Fibroblast of skin of back (primary cell): ENCODE measurements at regions not wholly inside any gene's neighbourhood (a gene's known extent, or its start where the extent isn't known, plus 50 kb on each side); places are given as distances from the start of the nearest gene placed in this dataset.

Experiments
- DNase-seq: peaks from one replicate; pipeline ENCODE4 v3.0.0-alpha.2; 2013

- no peak for DNase-seq
Measured at GRCh38 chr6:150539111-150539510, 60.6 kb upstream of the PLEKHG1 start.

DNA sequence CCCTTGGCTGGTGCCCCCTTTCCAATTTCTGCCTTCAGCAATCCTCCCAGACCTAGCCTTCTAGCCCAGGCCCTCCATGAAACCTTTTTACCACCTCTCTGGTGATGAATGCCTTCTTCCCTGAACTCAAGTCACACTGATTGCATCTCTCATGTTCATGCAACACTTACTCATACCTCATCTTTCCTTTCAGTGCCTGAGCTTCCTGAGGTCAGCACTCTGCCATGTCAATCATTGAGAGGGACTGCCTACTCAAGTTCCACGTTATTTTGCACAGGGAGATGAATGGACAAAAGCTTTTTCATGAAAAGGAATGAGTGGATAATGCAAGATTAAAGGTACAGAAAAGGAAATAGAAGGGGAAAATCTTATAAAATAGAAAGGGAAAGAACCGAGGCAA is 60.1 kb upstream of the PLEKHG1 start:
- no peak for DNase-seq

- no peak for DNase-seq
Measured at GRCh38 chr6:150541576-150541975, 58.1 kb upstream of the PLEKHG1 start.

DNA sequence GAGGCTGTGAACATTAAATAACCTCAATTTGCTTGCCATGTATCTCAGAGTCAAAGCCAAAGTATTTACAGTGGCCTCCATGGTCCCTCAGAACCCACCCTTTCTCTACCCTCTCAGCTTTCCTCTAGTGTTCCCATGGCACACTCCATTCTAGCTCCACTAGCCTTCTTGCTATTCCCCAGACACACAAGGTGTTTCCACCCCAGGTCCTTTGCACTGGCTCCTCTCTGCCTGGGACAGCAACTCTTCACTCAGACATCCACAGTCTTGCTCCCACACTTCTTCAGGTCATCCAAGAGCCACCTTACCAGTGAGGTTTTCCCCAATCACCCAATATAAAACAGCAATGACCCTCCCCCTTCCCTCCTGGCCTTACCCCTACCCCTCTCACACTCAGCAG is 56.5 kb upstream of the PLEKHG1 start:
- DNase-seq, result no peak

GRCh38 chr6:150544793-150545192 is 54.9 kb upstream of the PLEKHG1 start:
- DNase-seq, result no peak

DNA sequence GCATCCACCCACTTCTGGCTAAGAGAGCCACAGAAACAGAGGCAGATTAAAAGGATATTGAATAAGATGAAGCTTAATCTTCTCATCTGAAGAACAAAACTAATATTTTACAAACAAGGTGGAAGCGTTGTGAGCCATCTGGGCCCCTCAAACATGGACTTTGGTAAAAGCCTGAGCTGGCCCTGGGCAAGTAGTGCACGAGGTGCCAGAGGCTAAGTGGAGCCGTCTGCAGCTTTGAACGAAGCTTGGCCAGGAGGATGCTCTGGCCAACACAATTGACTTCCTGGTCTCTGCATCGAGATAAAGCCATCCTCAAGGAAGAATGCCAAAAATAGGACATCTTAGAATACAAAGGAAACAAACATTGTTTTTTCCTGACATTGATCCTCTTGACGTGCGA is 53.2 kb upstream of the PLEKHG1 start:
- DNase-seq, result no peak

GRCh38 chr6:150547502-150548222 is 52.0 kb upstream of the PLEKHG1 start:
- no peak for DNase-seq

DNA sequence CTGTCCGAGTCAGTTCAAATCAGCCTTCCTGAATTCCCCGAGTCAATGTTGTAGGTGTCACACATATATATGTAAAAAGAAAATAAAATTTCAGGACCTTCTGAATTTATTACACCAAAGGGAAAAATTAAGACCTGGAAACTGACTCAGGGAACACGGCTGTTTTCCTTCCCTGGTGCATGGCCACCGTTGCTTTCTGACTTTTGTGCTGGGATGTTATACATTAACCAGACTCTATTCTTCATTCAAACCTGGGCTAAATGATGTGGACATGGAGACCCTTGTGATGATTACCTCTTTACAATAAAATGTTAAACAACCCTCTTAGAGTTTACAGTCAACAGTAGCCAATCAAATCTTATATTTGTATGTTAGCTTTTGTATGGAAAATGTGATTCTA is 51.4 kb upstream of the PLEKHG1 start:
- DNase-seq, result no peak

GRCh38 chr6:150549007-150549406 is 50.7 kb upstream of the PLEKHG1 start:
- no peak for DNase-seq

DNA sequence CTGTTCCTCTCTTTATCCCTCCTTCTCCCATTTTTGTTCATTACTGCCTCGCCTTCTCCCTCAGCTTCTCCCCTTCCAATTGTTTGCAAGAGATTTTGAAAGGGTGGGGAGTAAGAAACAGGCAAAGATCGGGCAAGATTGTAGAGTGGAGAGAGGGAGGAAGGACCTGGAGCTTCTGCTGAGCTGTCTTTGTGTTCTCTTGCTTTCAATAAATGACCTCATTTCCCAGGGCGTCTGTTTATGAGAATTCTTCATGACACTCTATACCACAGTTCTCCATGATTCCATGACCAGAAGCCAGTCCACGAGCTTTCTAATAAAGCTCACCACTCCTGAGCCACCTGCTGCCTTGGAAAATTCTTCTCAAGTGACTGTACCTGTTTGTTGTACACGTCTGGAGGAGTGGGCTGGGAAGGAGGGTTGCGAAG is 50.0 kb upstream of the PLEKHG1 start:
- DNase-seq, result no peak
